IPS DF 4.7 (cell line): ENCODE measurements at regions not wholly inside any gene's neighbourhood (a gene's known extent, or its start where the extent isn't known, plus 50 kb on each side); places are given as distances from the start of the nearest gene placed in this dataset.

Source experiments
- DNase-seq: peaks from one replicate; pipeline ENCODE4 v3.0.0-alpha.2; 2013; ENCODE audit warnings: low spot score; ENCODE audit errors: extremely low read depth

- DNase-seq = no peak
These were observed 661.5 kb upstream of the ADGRL4 start for GRCh38 chr1:79667848-79668696.

GRCh38 chr1:79667166-79667565 lies 660.6 kb upstream of the ADGRL4 start:
- DNase-seq = no peak

DNA sequence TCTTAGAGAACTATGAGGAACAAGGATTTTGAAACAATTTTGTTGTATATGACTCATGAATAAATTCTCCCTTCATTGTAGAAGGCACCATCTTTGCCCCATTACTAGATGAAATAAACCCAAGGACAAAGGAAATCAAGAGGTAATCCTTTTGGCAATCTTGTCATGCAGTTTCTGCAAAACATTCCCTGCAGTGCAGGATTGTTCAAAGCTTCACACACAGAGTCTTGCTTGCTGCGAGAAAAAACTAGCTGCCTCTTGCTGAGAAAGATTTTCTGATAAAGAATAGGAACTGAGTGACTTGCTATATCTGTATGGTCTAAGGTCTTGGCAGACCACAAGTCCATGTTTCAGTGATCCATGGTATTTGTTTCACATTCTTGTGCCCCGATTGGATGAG lies 657.4 kb upstream of the ADGRL4 start:
- no peak for DNase-seq

DNA sequence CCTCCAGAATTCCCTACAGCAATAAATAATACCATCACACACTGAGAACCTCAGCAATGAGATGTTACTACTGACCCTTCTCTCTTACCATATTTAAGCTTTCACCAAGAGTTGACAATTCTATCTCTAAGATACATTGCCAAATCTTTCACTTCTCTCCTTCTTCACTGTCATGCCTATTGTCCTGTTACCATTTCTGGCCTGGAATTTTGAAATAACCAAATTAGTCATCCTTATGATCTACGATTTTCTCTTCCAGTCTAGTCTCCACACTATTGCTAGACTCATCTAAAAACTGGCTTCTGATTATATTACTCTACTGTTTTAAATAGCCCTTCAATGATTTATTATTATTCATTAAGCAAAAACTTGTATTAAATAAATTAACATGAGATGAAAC lies 656.1 kb upstream of the ADGRL4 start:
- no peak for DNase-seq

GRCh38 chr1:79660129-79660528 lies 653.6 kb upstream of the ADGRL4 start:
- DNase-seq = no peak

GRCh38 chr1:79657951-79658658 lies 651.6 kb upstream of the ADGRL4 start:
- no peak for DNase-seq

- no peak for DNase-seq
These were observed 649.3 kb upstream of the ADGRL4 start for GRCh38 chr1:79655876-79656275.

DNA sequence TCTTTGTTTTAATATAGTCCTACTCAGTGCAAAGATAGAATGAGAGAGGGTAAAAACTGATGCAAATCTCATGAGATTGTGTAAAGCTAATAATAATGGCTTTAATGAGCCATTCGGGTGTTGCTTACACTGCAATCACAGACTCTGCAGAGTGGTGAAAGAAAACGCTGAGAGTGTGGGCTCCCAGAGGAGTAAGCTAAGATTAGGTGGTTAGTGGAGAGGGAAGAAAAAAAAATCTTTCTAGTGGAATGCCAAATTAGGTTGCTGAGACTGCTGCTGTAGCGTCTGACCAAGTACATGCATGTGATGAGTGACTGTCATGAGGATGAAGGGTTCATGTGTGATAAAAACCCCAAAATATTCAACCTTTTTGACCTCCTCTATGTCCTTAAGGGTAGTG lies 645.9 kb upstream of the ADGRL4 start:
- no peak for DNase-seq

- DNase-seq = no peak
These were observed 641.6 kb upstream of the ADGRL4 start for GRCh38 chr1:79648126-79648525.

DNA sequence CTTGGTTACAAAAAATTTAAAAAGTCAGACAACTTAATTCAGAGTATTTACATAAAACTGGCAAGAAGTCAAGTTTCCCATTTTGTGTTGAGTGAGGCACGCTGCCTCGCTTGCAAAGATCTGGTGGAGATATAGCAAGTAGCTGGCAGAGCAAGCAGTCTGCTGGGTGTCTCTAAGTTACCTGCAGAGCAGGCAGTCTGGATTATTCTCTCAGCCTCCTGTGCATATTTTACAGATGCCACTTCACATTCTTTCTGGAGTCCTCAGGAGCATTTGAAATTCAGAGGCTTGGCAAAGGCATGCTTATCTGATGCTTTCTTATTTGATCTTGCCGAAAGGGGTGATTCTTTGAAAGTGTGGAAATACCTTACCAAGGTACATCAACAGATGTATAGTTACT lies 640.4 kb upstream of the ADGRL4 start:
- DNase-seq = no peak

DNA sequence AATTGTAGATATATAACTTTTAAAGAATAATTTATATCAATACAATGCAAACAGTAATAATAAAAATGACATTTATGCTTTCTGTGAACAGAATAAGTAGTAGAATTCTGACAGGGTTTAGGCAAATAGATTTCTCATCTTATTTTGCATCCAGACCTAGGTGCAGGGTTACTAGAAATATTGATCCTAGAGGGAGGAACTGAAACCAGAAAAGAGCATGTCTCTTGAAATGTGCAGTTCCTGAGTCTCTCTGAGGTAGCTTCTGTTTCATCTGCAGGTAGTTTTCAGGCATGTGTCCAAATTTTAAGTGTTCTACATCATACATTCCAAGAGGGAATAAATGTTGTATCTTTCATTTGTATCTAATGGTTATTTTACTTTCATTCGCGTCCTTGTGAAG lies 631.9 kb upstream of the ADGRL4 start:
- no peak for DNase-seq

DNA sequence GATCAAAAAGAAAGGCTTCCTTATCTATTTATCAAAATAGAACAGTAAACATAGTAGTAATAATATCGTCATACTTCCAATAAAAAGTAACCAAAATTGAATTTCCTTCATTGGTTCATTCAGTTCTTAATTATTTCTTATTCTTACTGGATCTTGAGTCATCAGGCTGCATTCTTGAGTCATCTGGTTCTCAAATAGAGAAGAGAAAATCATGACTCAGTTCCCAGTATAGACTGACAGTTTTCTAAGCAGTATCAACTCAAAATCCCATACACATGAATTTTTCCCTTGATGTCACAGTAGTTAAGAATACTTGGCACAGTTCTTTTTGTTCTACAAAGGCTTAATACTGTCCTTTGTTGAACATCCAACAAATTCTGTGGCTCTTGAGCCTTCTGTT lies 626.9 kb upstream of the ADGRL4 start:
- DNase-seq = no peak

DNA sequence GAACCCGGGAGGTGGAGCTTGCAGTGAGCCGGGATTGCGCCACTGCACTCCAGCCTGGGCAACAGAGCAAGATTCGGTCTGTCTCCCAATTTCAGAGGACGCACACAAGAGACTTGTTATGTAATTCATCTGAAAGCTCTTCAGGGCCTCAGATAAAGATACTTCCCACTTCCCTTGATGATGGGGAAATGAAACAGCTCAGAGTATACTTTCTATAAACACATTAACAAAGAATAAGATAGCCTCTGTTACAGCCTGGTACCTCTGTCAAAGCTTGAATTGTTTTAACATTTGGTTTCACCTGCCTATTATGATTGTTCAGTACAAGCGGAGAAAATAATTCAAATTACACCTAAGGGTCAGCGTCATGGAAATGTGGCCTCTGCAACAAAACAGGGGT lies 622.9 kb upstream of the ADGRL4 start:
- no peak for DNase-seq

- no peak for DNase-seq
These were observed 611.2 kb upstream of the ADGRL4 start for GRCh38 chr1:79617777-79618176.

- DNase-seq = no peak
These were observed 608.2 kb upstream of the ADGRL4 start for GRCh38 chr1:79614762-79615161.

DNA sequence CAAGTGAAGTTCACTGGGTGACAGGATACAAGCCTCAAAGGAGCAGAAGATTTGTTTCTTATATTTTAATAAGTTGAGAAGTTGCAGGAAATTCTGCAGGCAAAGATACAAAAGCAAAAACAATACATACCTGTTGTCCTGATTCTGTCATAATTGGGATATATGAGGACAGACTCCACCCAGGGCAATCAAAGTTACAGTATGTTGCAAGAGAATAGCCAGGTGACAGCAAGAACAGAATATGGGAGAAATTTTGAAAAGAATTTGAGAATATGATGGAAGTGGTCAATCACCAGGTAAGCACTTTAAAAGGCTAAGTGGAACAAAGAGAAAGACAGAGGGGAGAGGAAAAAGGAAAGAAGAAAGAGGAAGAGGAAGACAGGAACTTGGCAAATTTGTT lies 607.6 kb upstream of the ADGRL4 start:
- DNase-seq = no peak

DNA sequence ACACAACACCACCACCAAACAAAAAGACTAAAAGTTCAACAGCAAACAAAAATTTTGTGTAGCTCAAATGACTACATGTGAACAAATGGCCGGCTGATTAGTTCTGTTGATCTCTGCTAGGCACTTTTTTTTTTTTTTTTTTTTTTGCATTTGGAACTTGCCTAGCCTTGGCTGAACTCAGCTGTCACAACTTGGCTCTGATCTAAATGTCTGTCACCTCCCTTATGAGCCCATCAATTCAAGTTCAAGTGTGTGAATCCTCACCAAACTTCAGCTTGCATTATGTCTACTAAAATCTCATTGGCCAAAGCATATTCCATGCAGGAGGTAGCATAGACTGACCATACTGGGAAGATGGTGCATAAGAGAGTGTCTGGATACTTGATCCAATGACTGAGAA lies 606.5 kb upstream of the ADGRL4 start:
- DNase-seq = no peak

DNA sequence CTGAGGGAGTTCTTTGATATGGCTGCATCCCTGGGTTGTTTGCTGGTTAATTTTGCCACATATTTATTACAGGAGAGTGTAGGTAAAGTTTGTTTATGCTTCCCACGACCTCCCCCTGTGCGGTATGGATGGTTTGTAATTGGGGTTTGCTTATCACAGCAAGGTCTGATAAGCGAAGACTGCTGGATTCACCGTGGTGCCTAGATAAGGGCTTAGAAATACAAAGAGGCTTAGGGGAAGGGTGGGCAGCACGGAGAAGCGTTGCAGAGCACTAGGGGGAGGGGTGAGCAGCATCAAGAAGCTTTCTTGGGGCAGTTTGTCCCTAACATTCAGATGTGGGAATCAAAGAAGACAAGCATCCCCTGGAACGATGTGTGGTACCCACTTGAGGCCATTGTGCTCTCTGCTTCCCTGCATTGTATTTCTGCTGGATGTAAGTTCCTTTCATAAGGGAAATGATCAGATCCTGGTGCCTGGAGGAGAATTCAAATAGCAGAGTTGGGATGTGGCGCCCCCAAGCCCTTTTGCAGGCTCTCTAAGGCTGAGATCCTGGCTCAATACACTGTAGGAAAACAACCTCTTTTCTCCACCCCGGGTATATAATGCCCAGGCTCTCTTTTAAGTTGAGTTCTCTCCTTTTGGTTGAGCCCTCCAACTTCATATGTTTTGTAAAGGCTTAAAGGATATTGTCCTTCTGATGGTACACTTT lies 598.1 kb upstream of the ADGRL4 start:
- DNase-seq = no peak

DNA sequence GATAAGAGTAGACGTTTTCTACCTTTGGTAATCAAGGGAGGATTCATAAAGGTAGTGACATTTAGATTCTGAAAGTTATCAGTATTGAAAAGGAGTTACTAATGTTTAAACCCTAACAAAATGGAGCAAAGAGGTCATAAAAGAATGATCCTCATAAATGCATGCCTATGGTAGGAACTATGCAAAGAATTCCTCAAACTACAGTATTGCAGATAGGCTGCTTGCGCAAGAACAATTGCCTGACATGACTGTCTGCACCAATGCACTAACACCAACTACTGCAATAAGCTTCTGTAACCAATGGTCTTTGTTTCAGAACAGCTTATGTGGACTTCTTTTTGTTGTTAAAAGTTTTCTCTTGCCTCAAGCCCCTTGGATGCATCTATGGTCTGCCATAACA lies 597.3 kb upstream of the ADGRL4 start:
- DNase-seq = no peak

GRCh38 chr1:79599257-79599656 lies 592.7 kb upstream of the ADGRL4 start:
- DNase-seq = no peak

DNA sequence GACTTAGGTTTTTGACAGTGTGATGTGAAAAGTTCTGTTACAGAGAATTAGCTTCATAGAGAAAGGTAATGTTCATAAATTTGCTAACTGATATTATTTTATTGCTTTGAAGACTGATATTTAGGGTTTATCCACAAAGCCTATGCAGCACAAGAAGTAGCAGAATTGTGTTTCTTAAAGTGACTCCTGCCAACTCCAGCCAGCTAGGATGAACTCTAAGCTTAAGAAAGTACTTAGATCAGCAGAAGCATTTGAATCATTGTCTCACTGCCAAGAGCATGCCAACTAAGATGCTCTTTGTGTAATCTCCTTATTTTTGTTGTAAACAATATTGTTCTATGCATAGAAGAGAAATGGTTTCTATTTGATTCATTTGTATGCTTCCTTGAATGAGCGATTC lies 589.4 kb upstream of the ADGRL4 start:
- DNase-seq = no peak

GRCh38 chr1:79594121-79594698 lies 587.7 kb upstream of the ADGRL4 start:
- DNase-seq = no peak
